Skeletal muscle satellite cell (primary cell): ENCODE measurements at regions not wholly inside any gene's neighbourhood (a gene's known extent, or its start where the extent isn't known, plus 50 kb on each side); places are given as distances from the start of the nearest gene placed in this dataset.

ENCODE experiments used
- H3K27me3 ChIP-seq: 2 replicates; pipeline ENCODE4 v1.7.0; 2013; ENCODE audit warnings: low read length; ENCODE audit not compliant: control insufficient read depth, insufficient read depth
- H3K36me3 ChIP-seq: 2 replicates; pipeline ENCODE4 v1.7.0; 2013; ENCODE audit warnings: mild to moderate bottlenecking, control low read depth, low read length; ENCODE audit not compliant: insufficient read depth
- H3K4me1 ChIP-seq: 2 replicates; pipeline ENCODE4 v1.7.0; 2013; ENCODE audit warnings: low read length; ENCODE audit not compliant: control insufficient read depth, insufficient read depth
- H3K4me2 ChIP-seq: 2 replicates; pipeline ENCODE4 v1.7.0; 2013; ENCODE audit warnings: mild to moderate bottlenecking, low read length
- H3K4me3 ChIP-seq: 2 replicates; pipeline ENCODE4 v1.7.0; 2013; ENCODE audit warnings: low read length
- H3K9ac ChIP-seq: 2 replicates; pipeline ENCODE4 v1.7.0; 2013; ENCODE audit warnings: mild to moderate bottlenecking, low read depth, low read length, moderate library complexity
- H3K9me3 ChIP-seq: replicated peaks from 2 replicates; pipeline ENCODE4 v1.7.0; 2013; ENCODE audit warnings: mild to moderate bottlenecking, control low read depth, low read length

GRCh38 chr2:10183146-10183675, 60.7 kb downstream of the RRM2 start:
- Histone ChIP-seq H3K27me3 (no peaks in the 10 kb centered on the region), H3K4me2 (no peak overlapping the region), H3K9me3 (no peaks in the 10 kb centered on the region), H3K9ac (no peak overlapping the region), H3K36me3 (no peaks in the 10 kb centered on the region), H3K4me1 (peaks cover 3% of the 10 kb centered on the region), H3K4me3 (no peak overlapping the region)

GRCh38 chr2:10184421-10184820, 61.9 kb downstream of the RRM2 start:
- no peak overlapping the region for H3K4me2 ChIP-seq
- no peaks in the 10 kb centered on the region for H3K36me3 ChIP-seq
- H3K4me1 ChIP-seq = peaks cover 3% of the 10 kb centered on the region
- no peak overlapping the region for H3K9ac ChIP-seq
- no peaks in the 10 kb centered on the region for H3K27me3 ChIP-seq
- H3K4me3 ChIP-seq = no peak overlapping the region
- no peaks in the 10 kb centered on the region for H3K9me3 ChIP-seq

GRCh38 chr2:10185046-10185445, 62.5 kb downstream of the RRM2 start:
- Histone ChIP-seq H3K4me2 (no peak overlapping the region), H3K4me1 (peaks cover 3% of the 10 kb centered on the region), H3K9me3 (no peaks in the 10 kb centered on the region), H3K27me3 (no peaks in the 10 kb centered on the region), H3K36me3 (no peaks in the 10 kb centered on the region), H3K4me3 (no peak overlapping the region), H3K9ac (no peak overlapping the region)

GRCh38 chr2:10185755-10186154, 63.2 kb downstream of the RRM2 start:
- no peak overlapping the region for H3K9ac ChIP-seq

GRCh38 chr2:10186868-10187535, 64.5 kb downstream of the RRM2 start:
- no peak overlapping the region for H3K4me2 ChIP-seq
- H3K9ac ChIP-seq = no peak overlapping the region

More at GRCh38 chr2:10185755-10186154, 63.2 kb downstream of the RRM2 start:
- no peaks in the 10 kb centered on the region for H3K9me3 ChIP-seq
- peaks cover 3% of the 10 kb centered on the region for H3K4me1 ChIP-seq
- H3K27me3 ChIP-seq = no peaks in the 10 kb centered on the region
- H3K36me3 ChIP-seq = no peaks in the 10 kb centered on the region
- H3K4me2 ChIP-seq = no peak overlapping the region
- H3K4me3 ChIP-seq = no peak overlapping the region

GRCh38 chr2:10187661-10188060, 65.1 kb downstream of the RRM2 start:
- Histone ChIP-seq H3K4me2 (no peak overlapping the region), H3K9ac (no peak overlapping the region), H3K4me3 (no peak overlapping the region), H3K4me1 (peaks cover 3% of the 10 kb centered on the region), H3K9me3 (no peaks in the 10 kb centered on the region), H3K36me3 (no peaks in the 10 kb centered on the region), H3K27me3 (no peaks in the 10 kb centered on the region)

More at GRCh38 chr2:10186868-10187535, 64.5 kb downstream of the RRM2 start:
- Histone ChIP-seq H3K4me1 (peaks cover 3% of the 10 kb centered on the region), H3K4me3 (no peak overlapping the region), H3K36me3 (no peaks in the 10 kb centered on the region), H3K27me3 (no peaks in the 10 kb centered on the region), H3K9me3 (no peaks in the 10 kb centered on the region)

GRCh38 chr2:10188211-10188610, 65.7 kb downstream of the RRM2 start:
- Histone ChIP-seq H3K4me2 (no peak overlapping the region), H3K36me3 (no peaks in the 10 kb centered on the region), H3K4me1 (peaks cover 3% of the 10 kb centered on the region), H3K9me3 (no peaks in the 10 kb centered on the region), H3K4me3 (no peak overlapping the region), H3K9ac (no peak overlapping the region), H3K27me3 (no peaks in the 10 kb centered on the region)

- Histone ChIP-seq H3K4me1 (peaks cover 7% of the 10 kb centered on the region), H3K4me2 (no peak overlapping the region), H3K9me3 (no peaks in the 10 kb centered on the region), H3K27me3 (no peaks in the 10 kb centered on the region), H3K4me3 (no peak overlapping the region), H3K36me3 (no peaks in the 10 kb centered on the region), H3K9ac (no peak overlapping the region)
Observed at GRCh38 chr2:10188729-10189305, 66.3 kb downstream of the RRM2 start.

GRCh38 chr2:10190255-10190654, 67.7 kb downstream of the RRM2 start:
- H3K27me3 ChIP-seq = no peaks in the 10 kb centered on the region
- no peaks in the 10 kb centered on the region for H3K36me3 ChIP-seq
- H3K9ac ChIP-seq = no peak overlapping the region
- H3K4me1 ChIP-seq = peaks cover 10% of the 10 kb centered on the region
- no peak overlapping the region for H3K4me2 ChIP-seq
- H3K9me3 ChIP-seq = no peaks in the 10 kb centered on the region
- H3K4me3 ChIP-seq = no peak overlapping the region

- Histone ChIP-seq H3K4me2 (no peak overlapping the region), H3K36me3 (no peaks in the 10 kb centered on the region), H3K4me3 (no peak overlapping the region), H3K9ac (no peak overlapping the region), H3K4me1 (peaks cover 11% of the 10 kb centered on the region), H3K27me3 (no peaks in the 10 kb centered on the region), H3K9me3 (no peaks in the 10 kb centered on the region)
Observed at GRCh38 chr2:10190737-10191532, 68.4 kb downstream of the RRM2 start.

GRCh38 chr2:10191554-10191953, 69.0 kb downstream of the RRM2 start:
- Histone ChIP-seq H3K4me2 (no peak overlapping the region), H3K4me3 (no peak overlapping the region), H3K9me3 (no peaks in the 10 kb centered on the region), H3K4me1 (peaks cover 17% of the 10 kb centered on the region), H3K9ac (no peak overlapping the region), H3K27me3 (no peaks in the 10 kb centered on the region), H3K36me3 (no peaks in the 10 kb centered on the region)
